Heart left ventricle (tissue), 16 donors: ENCODE measurements at regions not wholly inside any gene's neighbourhood (a gene's known extent, or its start where the extent isn't known, plus 50 kb on each side); places are given as distances from the start of the nearest gene placed in this dataset.

Experiments
- ATAC-seq, 4 donors: fragments of 200-7000 bp; cut with Tn5 transposase; one replicate each; pipeline ENCODE4 v1.9.1; 2020 to 2022; ENCODE audit warnings: moderate library complexity in 4 of 4, mild to moderate bottlenecking in 3 of 4, moderate number of reproducible peaks in 1 of 4
- DNase-seq, 5 donors: peaks; one replicate each; pipeline ENCODE4 v3.0.0-alpha.2; 2020
- H3K27ac ChIP-seq, 12 donors: fragments of 200-600 bp; sonication (generic) in 4 of 12; one replicate each; pipeline versions ENCODE4 v1.5.0 to v1.8.0; 2016 to 2022; ENCODE audit warnings: mild to moderate bottlenecking in 2 of 12
- H3K27me3 ChIP-seq, 9 donors: fragments of 200-600 bp; sonication (generic) in 2 of 9; one replicate each; pipeline versions ENCODE4 v1.5.1 to v1.8.0; 2016 to 2022; ENCODE audit warnings: mild to moderate bottlenecking in 3 of 9
- H3K36me3 ChIP-seq, 9 donors: fragments of 200-600 bp; sonication (generic) in 2 of 9; one replicate each; pipeline versions ENCODE4 v1.5.0 to v1.8.0; 2018 to 2022; ENCODE audit warnings: mild to moderate bottlenecking in 2 of 9
- H3K4me1 ChIP-seq, 12 donors: fragments of 200-600 bp; sonication (generic) in 4 of 12; one replicate each; pipeline versions ENCODE4 v1.5.0 to v1.8.0; 2016 to 2022; ENCODE audit warnings: mild to moderate bottlenecking in 3 of 12
- H3K4me3 ChIP-seq, 12 donors: fragments of 200-600 bp; sonication (generic) in 4 of 12; one replicate each; pipeline versions ENCODE4 v1.5.0 to v1.8.0; 2017 to 2022; ENCODE audit warnings: mild to moderate bottlenecking in 9 of 12, moderate library complexity in 4 of 12
- H3K9me3 ChIP-seq, 12 donors: fragments of 200-600 bp; sonication (generic) in 4 of 12; one replicate each; pipeline versions ENCODE4 v1.5.0 to v1.8.0; 2016 to 2022; ENCODE audit warnings: mild to moderate bottlenecking in 1 of 12
- POLR2A ChIP-seq, 2 donors: fragments of 450-650 bp; IDR thresholded peaks; one replicate each; pipeline ENCODE4 v1.6.1; 2017; ENCODE audit warnings: antibody characterized with exemption in 2 of 2, mild to moderate bottlenecking in 2 of 2, moderate library complexity in 2 of 2
- WGBS, 4 donors: extraction: QIAGEN DNeasy Blood & Tissue Kit in 2 of 4; methylation state at CpG; one replicate each; pipeline versions ENCODE4 v1.1.5 to v1.1.7; 2013 to 2018; 5-methylcytosine and 5-hydroxymethylcytosine counted together
- intact Hi-C, 10 donors: fragments of 100-400 bp; cut with DNase I; formaldehyde crosslinking; loops; one replicate each; pipeline versions ENCODE4 v1.11.1 to v1.14.2; 2022
- TF ChIP-seq, protein P1 (sequence below), 12 donors: fragments of 200-600 bp; sonication (generic) in 4 of 12; IDR thresholded peaks; one replicate each; pipeline versions ENCODE4 v1.5.0 to v1.8.0; 2018 to 2022; ENCODE audit warnings: antibody characterized with exemption in 12 of 12, mild to moderate bottlenecking in 5 of 12
- donor health status: ischemic (EF 13 %, LVEDD 7.1; RV severe dilation, severe dysfunction).
- donor health status: healthy with polysubstance abuse.
- donor health status: DM: no; HTN: yes; CAD: no.
- donor health status: DM: no; HTN: no; CAD: no.
- donor health status: ischemic (EF 25% LVEDD 6.9; RV normal size, moderate dysfunction).
- donor health status: ischemic (EF 25% LVEDD 5.7; RV mildly dilated, moderate dysfunction).
- donor health status: healthy.
- donor health status: DM: yes; HTN: yes; CAD: no.
- donor health status: ischemic (EF 35%, LVEDD 5.7; RV mildly dilated, moderate dysfunction).
- donor health status: nonischemic (EF 11% LVEDD 7.7; RV severe dilation, severe dysfunction).
- donor health status: DM: yes; HTN: yes; CAD: no.
- donor health status: PGD.
- donor health status: ischemic (EF 29% LVEDD 5.4; RV normal size, mild dysfunction).
- donor health status: nonischemic (EF 23%, LVEDD 6.1; RV moderate dilation, normal function).

- DNase-seq: no peak
- H3K36me3 ChIP-seq: no peaks in the 10 kb centered on the region
- TF ChIP-seq POLR2A (IDR thresholded peaks at IDR 0.05): no peak
- TF ChIP-seq, protein P1, sequence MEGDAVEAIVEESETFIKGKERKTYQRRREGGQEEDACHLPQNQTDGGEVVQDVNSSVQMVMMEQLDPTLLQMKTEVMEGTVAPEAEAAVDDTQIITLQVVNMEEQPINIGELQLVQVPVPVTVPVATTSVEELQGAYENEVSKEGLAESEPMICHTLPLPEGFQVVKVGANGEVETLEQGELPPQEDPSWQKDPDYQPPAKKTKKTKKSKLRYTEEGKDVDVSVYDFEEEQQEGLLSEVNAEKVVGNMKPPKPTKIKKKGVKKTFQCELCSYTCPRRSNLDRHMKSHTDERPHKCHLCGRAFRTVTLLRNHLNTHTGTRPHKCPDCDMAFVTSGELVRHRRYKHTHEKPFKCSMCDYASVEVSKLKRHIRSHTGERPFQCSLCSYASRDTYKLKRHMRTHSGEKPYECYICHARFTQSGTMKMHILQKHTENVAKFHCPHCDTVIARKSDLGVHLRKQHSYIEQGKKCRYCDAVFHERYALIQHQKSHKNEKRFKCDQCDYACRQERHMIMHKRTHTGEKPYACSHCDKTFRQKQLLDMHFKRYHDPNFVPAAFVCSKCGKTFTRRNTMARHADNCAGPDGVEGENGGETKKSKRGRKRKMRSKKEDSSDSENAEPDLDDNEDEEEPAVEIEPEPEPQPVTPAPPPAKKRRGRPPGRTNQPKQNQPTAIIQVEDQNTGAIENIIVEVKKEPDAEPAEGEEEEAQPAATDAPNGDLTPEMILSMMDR (IDR thresholded peaks at IDR 0.05): no peak
- no peak for ATAC-seq
- no peak overlapping the region for H3K27ac ChIP-seq
- no peaks in the 10 kb centered on the region for H3K27me3 ChIP-seq
- no peaks in the 10 kb centered on the region for H3K9me3 ChIP-seq
- intact Hi-C loops: no loop called here
- no peak overlapping the region for H3K4me3 ChIP-seq
- 89 to 100% (median 95%) methylated on average over 1 of the region's 1 CpG for WGBS, 4 donors
- peaks cover 0 to 13% (median 0%) of the 10 kb centered on the region in 12 donors for H3K4me1 ChIP-seq
Observed at GRCh38 chr14:53460544-53460943, 307.4 kb upstream of the DDHD1 start.

GRCh38 chr14:53458368-53458814 is 305.3 kb upstream of the DDHD1 start:
- no peaks in the 10 kb centered on the region for H3K36me3 ChIP-seq
- no peak overlapping the region for H3K4me3 ChIP-seq
- WGBS, 4 donors: 12 to 27% (median 18%) methylated on average over 2 of the region's 2 CpGs
- H3K27ac ChIP-seq: no peak overlapping the region
- H3K27me3 ChIP-seq: no peaks in the 10 kb centered on the region
- no peak for DNase-seq
- peaks cover 0 to 13% (median 0%) of the 10 kb centered on the region in 12 donors for H3K4me1 ChIP-seq
- TF ChIP-seq, protein P1 (IDR thresholded peaks at IDR 0.05): no peak
- no peak for TF ChIP-seq POLR2A (IDR thresholded peaks at IDR 0.05)
- H3K9me3 ChIP-seq: no peaks in the 10 kb centered on the region
- ATAC-seq: no peak
- intact Hi-C loops: no loop called here

GRCh38 chr14:53456931-53457330 is 303.8 kb upstream of the DDHD1 start:
- no peak for DNase-seq
- peaks cover 0 to 13% (median 0%) of the 10 kb centered on the region in 12 donors for H3K4me1 ChIP-seq
- no peaks in the 10 kb centered on the region for H3K27me3 ChIP-seq
- H3K9me3 ChIP-seq: no peaks in the 10 kb centered on the region
- intact Hi-C loops: no loop called here
- no peak overlapping the region for H3K4me3 ChIP-seq
- no peak for TF ChIP-seq POLR2A (IDR thresholded peaks at IDR 0.05)
- TF ChIP-seq, protein P1 (IDR thresholded peaks at IDR 0.05): no peak
- WGBS, 4 donors: 56 to 78% (median 64%) methylated on average over 1 of the region's 1 CpG
- H3K27ac ChIP-seq: no peak overlapping the region
- no peaks in the 10 kb centered on the region for H3K36me3 ChIP-seq
- ATAC-seq: no peak

DNA sequence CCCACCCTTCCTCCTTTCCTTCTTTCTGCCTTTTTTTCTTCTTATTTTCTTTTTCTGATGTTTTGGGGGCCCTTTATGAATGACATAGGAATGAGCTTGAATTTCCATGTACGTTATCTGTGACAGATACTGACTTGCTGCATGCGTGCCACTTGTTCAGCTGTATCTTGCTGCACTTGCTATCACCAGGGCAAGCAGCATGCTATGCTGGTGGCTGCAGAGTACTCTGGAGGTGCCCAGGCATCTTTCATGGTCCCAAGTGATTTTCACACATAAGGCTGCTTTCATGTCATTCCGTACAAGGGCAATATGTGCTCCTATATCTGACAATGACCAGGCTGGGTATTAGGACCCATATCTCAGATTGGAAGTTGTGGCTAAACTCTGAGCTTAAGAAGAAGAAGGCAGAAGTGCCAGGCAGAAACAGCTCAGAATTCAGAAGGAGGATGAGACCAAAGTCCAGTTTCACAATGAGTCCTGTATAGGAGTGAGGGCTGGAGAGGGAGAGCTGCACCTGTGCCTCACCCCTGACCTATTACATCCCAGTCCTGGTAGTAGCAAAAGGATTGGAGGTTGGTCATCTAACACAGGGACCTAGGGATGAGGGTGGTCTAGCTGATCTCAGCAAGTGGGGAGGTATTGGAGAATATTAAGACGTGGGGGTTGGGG is 299.0 kb upstream of the DDHD1 start:
- H3K36me3 ChIP-seq: no peaks in the 10 kb centered on the region
- no peaks in the 10 kb centered on the region for H3K9me3 ChIP-seq
- intact Hi-C loops: no loop called here
- no peaks in the 10 kb centered on the region for H3K4me1 ChIP-seq
- no peak for ATAC-seq
- H3K27me3 ChIP-seq: no peaks in the 10 kb centered on the region
- H3K27ac ChIP-seq: no peak overlapping the region
- WGBS, 4 donors: 58 to 75% (median 64%) methylated on average over 4 of the region's 4 CpGs
- no peak overlapping the region for H3K4me3 ChIP-seq
- TF ChIP-seq, protein P1 (IDR thresholded peaks at IDR 0.05): no peak
- TF ChIP-seq POLR2A (IDR thresholded peaks at IDR 0.05): no peak
- no peak for DNase-seq
